ENCODE measurements at regions not wholly inside any gene's neighbourhood (a gene's known extent, or its start where the extent isn't known, plus 50 kb on each side); places are given as distances from the start of the nearest gene placed in this dataset.
"Not testable (repeated sequence)": the region's sequence is repeated elsewhere in the genome, so short reads cannot be mapped to it uniquely, and the experiment has no call there.

GRCh38 chr6:125640441-125641150 lies 108.8 kb upstream of the HEY2 start:
- H3K27ac ChIP-seq (ENCODE audit: low read depth, low read length), result no peak overlapping the region
- no peak overlapping the region for H2AFZ ChIP-seq (ENCODE audit: insufficient read depth, low read length, poor library complexity)
- no peak overlapping the region for H2BK12ac ChIP-seq (ENCODE audit: low read length)
- H4K8ac ChIP-seq (ENCODE audit: low read depth, low read length), result no peak overlapping the region
- peaks cover 0 to 9% of the 10 kb centered on the region in 2 experiments for H3K4me1 ChIP-seq (ENCODE audit: control insufficient read depth in 1 of 2, insufficient read depth in 2 of 2, low read length in 2 of 2)
- H3K79me1 ChIP-seq (ENCODE audit: low read length), result no peaks in the 10 kb centered on the region
- no peak for DNase-seq
- H3K23ac ChIP-seq (ENCODE audit: low read length), result no peak overlapping the region
- no peaks in the 10 kb centered on the region for H3K27me3 ChIP-seq (ENCODE audit: insufficient read depth, low read length)
- no peak overlapping the region for H2AK5ac ChIP-seq (ENCODE audit: low read length)
- H3K4me3 ChIP-seq (ENCODE audit: low read depth, low read length), result no peak overlapping the region
- H3K18ac ChIP-seq (ENCODE audit: low read length), result no peak overlapping the region
- no peak overlapping the region for H2BK120ac ChIP-seq (ENCODE audit: insufficient read depth, low read length, poor library complexity)
- no peaks in the 10 kb centered on the region for H3K79me2 ChIP-seq (ENCODE audit: control insufficient read depth, insufficient read depth, low read length, poor library complexity)
- H2BK5ac ChIP-seq (ENCODE audit: low read depth, low read length, poor library complexity), result no peak overlapping the region
- H3K4me2 ChIP-seq (ENCODE audit: low read length), result no peak overlapping the region
- no peaks in the 10 kb centered on the region for H3K9me3 ChIP-seq (ENCODE audit: insufficient read depth, low read depth, low read length)
- no peak overlapping the region for H3K9ac ChIP-seq (ENCODE audit: low read length)
- H3K36me3 ChIP-seq (ENCODE audit: control insufficient read depth in 1 of 2, insufficient read depth in 2 of 2, low read length in 2 of 2), result no peaks in the 10 kb centered on the region
- no CpG with 5 or more reads among the region's 5 CpGs for WGBS (ENCODE audit: extremely low coverage, insufficient coverage, insufficient read length)
- H4K91ac ChIP-seq (ENCODE audit: low read depth, low read length), result no peak overlapping the region
- H3K4ac ChIP-seq (ENCODE audit: low read depth, low read length), result no peak overlapping the region
- H4K12ac ChIP-seq (ENCODE audit: low read depth, low read length), result no peak overlapping the region
- no peak overlapping the region for H3K14ac ChIP-seq (ENCODE audit: low read length)

GRCh38 chr6:125643967-125644661 lies 105.3 kb upstream of the HEY2 start:
- H3K23ac ChIP-seq (ENCODE audit: low read length); H3K4me2 ChIP-seq (ENCODE audit: low read length); H4K12ac ChIP-seq (ENCODE audit: low read depth, low read length); H3K9ac ChIP-seq (ENCODE audit: low read length); H2BK12ac ChIP-seq (ENCODE audit: low read length); H3K79me2 ChIP-seq (ENCODE audit: control insufficient read depth, insufficient read depth, low read length, poor library complexity); H2AFZ ChIP-seq (ENCODE audit: insufficient read depth, low read length, poor library complexity); H2BK5ac ChIP-seq (ENCODE audit: low read depth, low read length, poor library complexity); H3K14ac ChIP-seq (ENCODE audit: low read length); H3K18ac ChIP-seq (ENCODE audit: low read length); H3K27me3 ChIP-seq (ENCODE audit: insufficient read depth, low read length); H4K8ac ChIP-seq (ENCODE audit: low read depth, low read length); H2AK5ac ChIP-seq (ENCODE audit: low read length); H3K36me3 ChIP-seq (ENCODE audit: control insufficient read depth in 1 of 2, insufficient read depth in 2 of 2, low read length in 2 of 2); H2BK120ac ChIP-seq (ENCODE audit: insufficient read depth, low read length, poor library complexity); H3K4me1 ChIP-seq (ENCODE audit: control insufficient read depth in 1 of 2, insufficient read depth in 2 of 2, low read length in 2 of 2); H3K4ac ChIP-seq (ENCODE audit: low read depth, low read length); H3K27ac ChIP-seq (ENCODE audit: low read depth, low read length); H3K9me3 ChIP-seq (ENCODE audit: insufficient read depth, low read depth, low read length); H4K91ac ChIP-seq (ENCODE audit: low read depth, low read length); H3K79me1 ChIP-seq (ENCODE audit: low read length); H3K4me3 ChIP-seq (ENCODE audit: low read depth, low read length): not testable (repeated sequence)
- peak; percentile 26 to 45 for DNase-seq
- WGBS (ENCODE audit: extremely low coverage, insufficient coverage, insufficient read length), result no CpG with 5 or more reads among the region's 27 CpGs

- H3K4me3 ChIP-seq (ENCODE audit: low read depth, low read length), result no peak overlapping the region
- H4K12ac ChIP-seq (ENCODE audit: low read depth, low read length), result no peak overlapping the region
- no peak overlapping the region for H3K27ac ChIP-seq (ENCODE audit: low read depth, low read length)
- H3K23ac ChIP-seq (ENCODE audit: low read length), result no peak overlapping the region
- H3K9ac ChIP-seq (ENCODE audit: low read length), result no peak overlapping the region
- H3K4ac ChIP-seq (ENCODE audit: low read depth, low read length), result no peak overlapping the region
- no peak overlapping the region for H2BK12ac ChIP-seq (ENCODE audit: low read length)
- no peaks in the 10 kb centered on the region for H3K79me1 ChIP-seq (ENCODE audit: low read length)
- H2AFZ ChIP-seq (ENCODE audit: insufficient read depth, low read length, poor library complexity), result no peak overlapping the region
- no peak overlapping the region for H4K8ac ChIP-seq (ENCODE audit: low read depth, low read length)
- no peaks in the 10 kb centered on the region for H3K27me3 ChIP-seq (ENCODE audit: insufficient read depth, low read length)
- no peak overlapping the region for H3K18ac ChIP-seq (ENCODE audit: low read length)
- H3K36me3 ChIP-seq (ENCODE audit: control insufficient read depth in 1 of 2, insufficient read depth in 2 of 2, low read length in 2 of 2), result no peaks in the 10 kb centered on the region
- no peak overlapping the region for H2BK120ac ChIP-seq (ENCODE audit: insufficient read depth, low read length, poor library complexity)
- no peak overlapping the region for H3K14ac ChIP-seq (ENCODE audit: low read length)
- H3K4me1 ChIP-seq (ENCODE audit: control insufficient read depth in 1 of 2, insufficient read depth in 2 of 2, low read length in 2 of 2), result no peaks in the 10 kb centered on the region
- WGBS (ENCODE audit: extremely low coverage, insufficient coverage, insufficient read length), result no CpG with 5 or more reads among the region's 4 CpGs
- H3K4me2 ChIP-seq (ENCODE audit: low read length), result no peak overlapping the region
- H3K79me2 ChIP-seq (ENCODE audit: control insufficient read depth, insufficient read depth, low read length, poor library complexity), result no peaks in the 10 kb centered on the region
- no peak for DNase-seq
- H4K91ac ChIP-seq (ENCODE audit: low read depth, low read length), result no peak overlapping the region
- H2AK5ac ChIP-seq (ENCODE audit: low read length), result no peak overlapping the region
- H2BK5ac ChIP-seq (ENCODE audit: low read depth, low read length, poor library complexity), result no peak overlapping the region
- H3K9me3 ChIP-seq (ENCODE audit: insufficient read depth, low read depth, low read length), result no peaks in the 10 kb centered on the region
Observed at GRCh38 chr6:125647391-125647790, 102.0 kb upstream of the HEY2 start.

- H3K79me1 ChIP-seq (ENCODE audit: low read length); H3K27ac ChIP-seq (ENCODE audit: low read depth, low read length); H3K36me3 ChIP-seq (ENCODE audit: control insufficient read depth in 1 of 2, insufficient read depth in 2 of 2, low read length in 2 of 2); H2BK120ac ChIP-seq (ENCODE audit: insufficient read depth, low read length, poor library complexity); DNase-seq; H3K79me2 ChIP-seq (ENCODE audit: control insufficient read depth, insufficient read depth, low read length, poor library complexity); H3K9ac ChIP-seq (ENCODE audit: low read length); H2BK12ac ChIP-seq (ENCODE audit: low read length); H3K14ac ChIP-seq (ENCODE audit: low read length); H3K4me2 ChIP-seq (ENCODE audit: low read length); H2AFZ ChIP-seq (ENCODE audit: insufficient read depth, low read length, poor library complexity); H2AK5ac ChIP-seq (ENCODE audit: low read length); H4K12ac ChIP-seq (ENCODE audit: low read depth, low read length); H3K4me1 ChIP-seq (ENCODE audit: control insufficient read depth in 1 of 2, insufficient read depth in 2 of 2, low read length in 2 of 2); H2BK5ac ChIP-seq (ENCODE audit: low read depth, low read length, poor library complexity); H3K27me3 ChIP-seq (ENCODE audit: insufficient read depth, low read length); H3K9me3 ChIP-seq (ENCODE audit: insufficient read depth, low read depth, low read length); H3K23ac ChIP-seq (ENCODE audit: low read length); H4K8ac ChIP-seq (ENCODE audit: low read depth, low read length); H3K18ac ChIP-seq (ENCODE audit: low read length); H3K4me3 ChIP-seq (ENCODE audit: low read depth, low read length); H3K4ac ChIP-seq (ENCODE audit: low read depth, low read length); H4K91ac ChIP-seq (ENCODE audit: low read depth, low read length): not testable (repeated sequence)
Observed at GRCh38 chr6:125653752-125654151, 95.7 kb upstream of the HEY2 start.

Data from trophoblast cell (in vitro differentiated cells and primary cell).